Aorta (tissue), 5 donors: ENCODE measurements at regions not wholly inside any gene's neighbourhood (a gene's known extent, or its start where the extent isn't known, plus 50 kb on each side); places are given as distances from the start of the nearest gene placed in this dataset.
"Not testable (repeated sequence)": the region's sequence is repeated elsewhere in the genome, so short reads cannot be mapped to it uniquely, and the experiment has no call there.

Experiments used
- ATAC-seq: fragments of 200-7000 bp; cut with Tn5 transposase; one replicate; pipeline ENCODE4 v1.9.1; 2022; ENCODE audit warnings: moderate library complexity; ENCODE audit not compliant: low FRiP score
- DNase-seq, 2 donors: peaks; one replicate each; pipeline ENCODE4 v3.0.0-alpha.2; 2020
- H3K27ac ChIP-seq, 2 donors: one replicate each; pipeline ENCODE4 v1.5.1; 2013; ENCODE audit warnings: low read length in 2 of 2, mild to moderate bottlenecking in 2 of 2, moderate library complexity in 2 of 2, control low read depth in 1 of 2, inconsistent platforms in 1 of 2, low read depth in 1 of 2
- H3K27me3 ChIP-seq, 2 donors: one replicate each; pipeline ENCODE4 v1.6.1; 2013; ENCODE audit warnings: control low read depth in 1 of 2, low read length in 1 of 2, mild to moderate bottlenecking in 1 of 2, moderate library complexity in 1 of 2; ENCODE audit not compliant: insufficient read depth in 2 of 2, control insufficient read depth in 1 of 2
- H3K36me3 ChIP-seq, 2 donors: one replicate each; pipeline ENCODE4 v1.6.1; 2013; ENCODE audit warnings: control low read depth in 1 of 2, low read length in 1 of 2, mild to moderate bottlenecking in 1 of 2; ENCODE audit not compliant: insufficient read depth in 2 of 2, control insufficient read depth in 1 of 2
- H3K4me1 ChIP-seq, 2 donors: one replicate each; pipeline ENCODE4 v1.6.1; 2013; ENCODE audit warnings: low read length in 2 of 2, control low read depth in 1 of 2, mild to moderate bottlenecking in 1 of 2, moderate library complexity in 1 of 2; ENCODE audit not compliant: insufficient read depth in 2 of 2, control insufficient read depth in 1 of 2
- H3K4me3 ChIP-seq, 2 donors: one replicate each; pipeline ENCODE4 v1.5.1; 2013; ENCODE audit warnings: low read length in 2 of 2, control low read depth in 1 of 2, mild to moderate bottlenecking in 1 of 2
- H3K9me3 ChIP-seq: one replicate; pipeline ENCODE4 v1.6.1; 2013; ENCODE audit warnings: mild to moderate bottlenecking, low read length; ENCODE audit not compliant: control insufficient read depth
- WGBS, 2 donors: extraction: QIAGEN DNeasy Blood & Tissue Kit; methylation state at CpG; one replicate each; pipeline ENCODE4 v1.1.7; 2013; 5-methylcytosine and 5-hydroxymethylcytosine counted together
- intact Hi-C, 2 donors: fragments of 100-400 bp; cut with DNase I; formaldehyde crosslinking; loops; one replicate each; pipeline versions ENCODE4 v1.14.2 to v1.15.0; 2022
- donor health status: healthy with polysubstance abuse.
- donor health status: Bipolar disorder and iron deficiency.
- donor health status: DM: no; HTN: no; CAD: no.
- donor health status: DM: no; HTN: no; CAD: no.
- donor health status: DM: yes; HTN: yes; CAD: no.

DNA sequence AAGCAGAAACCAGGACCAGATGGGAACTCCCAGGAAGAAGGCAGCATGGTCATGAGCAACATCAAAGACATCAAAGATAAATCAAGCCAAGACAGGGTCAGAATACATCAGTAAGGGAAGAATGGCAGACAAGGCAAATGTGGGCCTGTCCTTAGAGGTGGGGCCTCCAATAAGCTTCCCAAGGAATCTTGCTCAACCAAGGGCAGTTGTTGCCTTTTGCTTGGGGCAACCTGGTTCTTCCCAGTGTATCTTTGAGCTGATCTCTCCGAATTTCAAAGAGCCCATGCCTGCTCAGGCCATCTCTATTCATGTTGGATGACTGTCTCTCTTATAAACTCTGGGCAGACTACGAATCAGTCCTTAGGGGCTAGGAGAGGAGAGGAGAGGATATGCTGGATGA, 68.4 kb upstream of the HABP2 start:
- H3K36me3 ChIP-seq: peaks cover 0 to 2% of the 10 kb centered on the region in 2 donors
- H3K4me3 ChIP-seq: no peak overlapping the region
- WGBS, 2 donors: 84 to 90% methylated on average over 2 of the region's 2 CpGs
- ATAC-seq (no peak), DNase-seq (no peak)
- H3K27me3 ChIP-seq: no peaks in the 10 kb centered on the region
- peaks cover 6% of the 10 kb centered on the region for H3K9me3 ChIP-seq
- peaks cover 0 to 3% of the 10 kb centered on the region in 2 donors for H3K4me1 ChIP-seq
- intact Hi-C loops: no loop called here
- H3K27ac ChIP-seq: no peak overlapping the region

DNA sequence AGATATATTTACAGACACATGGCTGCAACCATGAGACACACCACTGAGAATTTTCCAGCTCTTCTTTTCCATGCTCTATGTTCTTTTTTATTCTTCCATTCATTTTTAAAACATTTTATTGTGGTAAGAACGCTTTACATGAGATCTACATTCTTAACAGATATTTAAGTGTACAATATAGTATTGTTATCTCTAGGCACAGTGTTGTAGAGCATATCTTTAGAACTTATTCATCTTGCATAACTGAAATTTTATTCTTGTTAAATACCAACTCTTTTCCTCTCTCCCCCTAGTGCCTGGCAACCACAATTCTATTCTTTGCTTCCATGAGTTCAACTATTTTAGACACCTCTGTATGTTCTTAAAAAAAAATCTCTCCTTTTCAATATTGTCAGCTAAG, 67.1 kb upstream of the HABP2 start:
- DNase-seq: no peak
- intact Hi-C loops: no loop called here

GRCh38 chr10:113486531-113486930, 66.3 kb upstream of the HABP2 start:
- Histone ChIP-seq H3K36me3 (peaks cover 0 to 2% of the 10 kb centered on the region in 2 donors), H3K27ac (peak overlapping the region in 1 of 2 donors; percentile 8), H3K4me1 (peaks cover 4 to 16% of the 10 kb centered on the region in 2 donors), H3K27me3 (no peaks in the 10 kb centered on the region), H3K4me3 (no peak overlapping the region), H3K9me3 (peaks cover 6% of the 10 kb centered on the region)
- intact Hi-C loops: no loop called here
- ATAC-seq (no peak), DNase-seq (no peak)
- 91 to 92% methylated on average over 4 of the region's 4 CpGs for WGBS, 2 donors

More for the DNA sequence above, 67.1 kb upstream of the HABP2 start:
- H3K4me3 ChIP-seq: no peak overlapping the region
- ATAC-seq: no peak
- H3K9me3 ChIP-seq: peaks cover 6% of the 10 kb centered on the region
- H3K27me3 ChIP-seq: no peaks in the 10 kb centered on the region
- 30 to 32% methylated on average over 1 of the region's 1 CpG for WGBS, 2 donors
- peaks cover 0 to 8% of the 10 kb centered on the region in 2 donors for H3K4me1 ChIP-seq
- peaks cover 0 to 2% of the 10 kb centered on the region in 2 donors for H3K36me3 ChIP-seq
- H3K27ac ChIP-seq: no peak overlapping the region

- Histone ChIP-seq H3K27ac (no peak overlapping the region), H3K4me3 (no peak overlapping the region), H3K4me1 (peaks cover 5 to 17% of the 10 kb centered on the region in 2 donors), H3K36me3 (peaks cover 0 to 2% of the 10 kb centered on the region in 2 donors), H3K27me3 (no peaks in the 10 kb centered on the region), H3K9me3 (peaks cover 5% of the 10 kb centered on the region)
- intact Hi-C loops: no loop called here
- DNase-seq (no peak), ATAC-seq (no peak)
- 91 to 97% methylated on average over 1 of the region's 1 CpG for WGBS, 2 donors
Observed at GRCh38 chr10:113487154-113487553, 65.7 kb upstream of the HABP2 start.

DNA sequence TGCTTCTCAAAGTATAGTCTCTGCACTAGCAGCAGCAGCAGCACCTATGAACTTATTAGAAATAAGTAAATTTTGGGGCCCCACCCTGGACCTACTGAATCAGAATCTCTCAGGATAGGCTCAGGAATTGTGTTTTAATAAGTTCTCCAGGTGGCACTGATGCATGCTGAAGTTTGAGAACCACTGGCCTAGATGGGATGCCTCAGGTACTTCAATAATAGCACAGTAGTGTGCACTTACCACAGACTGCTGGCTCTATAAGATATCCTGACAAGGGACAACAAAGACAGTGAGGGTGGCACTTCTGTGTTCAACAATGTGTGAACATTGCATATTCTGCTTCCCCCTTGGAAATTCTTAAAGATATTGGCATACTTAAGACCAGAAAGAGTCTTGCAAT, 64.7 kb upstream of the HABP2 start:
- no peak overlapping the region for H3K4me3 ChIP-seq
- H3K27me3 ChIP-seq: no peaks in the 10 kb centered on the region
- peaks cover 3% of the 10 kb centered on the region for H3K9me3 ChIP-seq
- intact Hi-C loops: no loop called here
- no peak overlapping the region for H3K27ac ChIP-seq
- peaks cover 0 to 2% of the 10 kb centered on the region in 2 donors for H3K36me3 ChIP-seq
- no peak for ATAC-seq
- peaks cover 5 to 17% of the 10 kb centered on the region in 2 donors for H3K4me1 ChIP-seq
- DNase-seq: no peak

GRCh38 chr10:113489522-113489921, 63.3 kb upstream of the HABP2 start:
- ATAC-seq, intact Hi-C loops, H3K27me3 ChIP-seq, H3K36me3 ChIP-seq, H3K9me3 ChIP-seq, DNase-seq, H3K4me3 ChIP-seq: not testable (repeated sequence)
- H3K27ac ChIP-seq: peak overlapping the region; percentile 22 to 26
- H3K4me1 ChIP-seq: peaks cover 5 to 17% of the 10 kb centered on the region in 2 donors
- WGBS, 2 donors: 72 to 84% methylated on average over 2 of the region's 2 CpGs

GRCh38 chr10:113491967-113492565, 60.8 kb upstream of the HABP2 start:
- peak overlapping the region; percentile 60 to 97 for H3K27ac ChIP-seq
- no peaks in the 10 kb centered on the region for H3K27me3 ChIP-seq
- H3K4me3 ChIP-seq: peak overlapping the region in 1 of 2 donors; percentile 72
- no peaks in the 10 kb centered on the region for H3K36me3 ChIP-seq
- ATAC-seq: peak; percentile 80
- 1 to 3% methylated on average over 3 of the region's 3 CpGs for WGBS, 2 donors
- DNase-seq: no peak
- H3K9me3 ChIP-seq: no peaks in the 10 kb centered on the region
- H3K4me1 ChIP-seq: peaks cover 5 to 27% of the 10 kb centered on the region in 2 donors
- intact Hi-C loops: loop anchor here in 1 of 2 donors (2.0 kb wide), 1 partner anchor 15 kb away; no protein-coding TSS in a partner anchor

DNA sequence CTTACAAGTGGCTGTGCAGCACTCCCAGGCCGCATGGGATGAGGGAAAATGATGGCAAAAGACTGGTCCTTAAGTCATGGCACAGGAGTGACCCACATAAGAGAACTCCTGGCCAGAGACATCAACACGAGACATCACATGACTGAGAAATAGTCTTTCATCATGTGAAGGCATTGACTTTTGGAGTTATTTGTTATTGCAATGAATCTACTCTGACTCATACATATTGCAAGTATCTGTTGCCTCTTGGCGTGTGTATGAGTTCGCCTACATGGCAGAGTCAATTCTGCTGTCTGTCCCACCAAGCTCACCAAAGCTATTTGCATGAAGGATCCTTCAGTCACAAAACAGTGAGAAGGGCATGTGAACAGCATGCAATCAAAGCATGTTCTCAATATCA, 59.7 kb upstream of the HABP2 start:
- H3K4me1 ChIP-seq: peaks cover 5 to 26% of the 10 kb centered on the region in 2 donors
- intact Hi-C loops: no loop called here
- 90% methylated on average over 4 of the region's 4 CpGs for WGBS, 2 donors

DNA sequence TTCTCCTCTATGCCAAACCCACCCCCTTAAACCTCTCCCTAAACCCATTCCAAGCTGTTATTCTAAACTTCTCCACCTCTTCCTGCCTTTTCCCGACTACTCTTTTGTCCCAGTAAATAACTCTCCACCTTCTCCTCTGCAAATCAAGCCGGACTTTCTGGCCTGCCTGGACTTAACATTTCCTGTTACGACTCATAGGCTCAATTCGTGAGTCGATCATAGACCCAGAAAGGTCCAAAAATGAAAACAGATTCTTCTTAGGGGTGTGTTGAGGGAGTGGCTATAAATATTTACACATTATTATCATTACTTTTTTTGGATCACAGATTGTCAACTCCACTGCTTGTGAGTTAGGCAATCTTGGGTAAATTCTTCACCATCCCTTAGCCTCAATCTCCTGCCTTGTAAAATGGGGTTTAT, 59.0 kb upstream of the HABP2 start:
- H3K4me3 ChIP-seq: no peak overlapping the region
- ATAC-seq: no peak
- intact Hi-C loops: no loop called here
- no peaks in the 10 kb centered on the region for H3K9me3 ChIP-seq
- WGBS, 2 donors: 11 to 18% methylated on average over 5 of the region's 5 CpGs
- DNase-seq: no peak
- H3K27ac ChIP-seq: peak overlapping the region; percentile 84 to 90
- H3K4me1 ChIP-seq: peaks cover 5 to 29% of the 10 kb centered on the region in 2 donors
- no peaks in the 10 kb centered on the region for H3K36me3 ChIP-seq
- H3K27me3 ChIP-seq: no peaks in the 10 kb centered on the region

More for the DNA sequence above, 59.7 kb upstream of the HABP2 start:
- no peaks in the 10 kb centered on the region for H3K9me3 ChIP-seq
- DNase-seq: no peak
- no peaks in the 10 kb centered on the region for H3K36me3 ChIP-seq
- H3K27ac ChIP-seq: peak overlapping the region; percentile 84 to 90
- H3K4me3 ChIP-seq: no peak overlapping the region
- ATAC-seq: no peak
- no peaks in the 10 kb centered on the region for H3K27me3 ChIP-seq
